ENCODE measurements at regions not wholly inside any gene's neighbourhood (a gene's known extent, or its start where the extent isn't known, plus 50 kb on each side); places are given as distances from the start of the nearest gene placed in this dataset.

- TF ChIP-seq, protein P1, sequence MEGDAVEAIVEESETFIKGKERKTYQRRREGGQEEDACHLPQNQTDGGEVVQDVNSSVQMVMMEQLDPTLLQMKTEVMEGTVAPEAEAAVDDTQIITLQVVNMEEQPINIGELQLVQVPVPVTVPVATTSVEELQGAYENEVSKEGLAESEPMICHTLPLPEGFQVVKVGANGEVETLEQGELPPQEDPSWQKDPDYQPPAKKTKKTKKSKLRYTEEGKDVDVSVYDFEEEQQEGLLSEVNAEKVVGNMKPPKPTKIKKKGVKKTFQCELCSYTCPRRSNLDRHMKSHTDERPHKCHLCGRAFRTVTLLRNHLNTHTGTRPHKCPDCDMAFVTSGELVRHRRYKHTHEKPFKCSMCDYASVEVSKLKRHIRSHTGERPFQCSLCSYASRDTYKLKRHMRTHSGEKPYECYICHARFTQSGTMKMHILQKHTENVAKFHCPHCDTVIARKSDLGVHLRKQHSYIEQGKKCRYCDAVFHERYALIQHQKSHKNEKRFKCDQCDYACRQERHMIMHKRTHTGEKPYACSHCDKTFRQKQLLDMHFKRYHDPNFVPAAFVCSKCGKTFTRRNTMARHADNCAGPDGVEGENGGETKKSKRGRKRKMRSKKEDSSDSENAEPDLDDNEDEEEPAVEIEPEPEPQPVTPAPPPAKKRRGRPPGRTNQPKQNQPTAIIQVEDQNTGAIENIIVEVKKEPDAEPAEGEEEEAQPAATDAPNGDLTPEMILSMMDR (IDR thresholded peaks at IDR 0.05 in 2 of 3, conservative IDR thresholded peaks at IDR 0.05 in 1 of 3; ENCODE audit: borderline replicate concordance in 1 of 3, insufficient read depth in 1 of 3, low read depth in 2 of 3, low read length in 2 of 3): no peak
- TF ChIP-seq SIN3A (IDR thresholded peaks at IDR 0.05; ENCODE audit: low read depth): no peak
Observed at GRCh38 chr2:104405623-104406022, 448.3 kb upstream of the POU3F3 start (continued).

DNA sequence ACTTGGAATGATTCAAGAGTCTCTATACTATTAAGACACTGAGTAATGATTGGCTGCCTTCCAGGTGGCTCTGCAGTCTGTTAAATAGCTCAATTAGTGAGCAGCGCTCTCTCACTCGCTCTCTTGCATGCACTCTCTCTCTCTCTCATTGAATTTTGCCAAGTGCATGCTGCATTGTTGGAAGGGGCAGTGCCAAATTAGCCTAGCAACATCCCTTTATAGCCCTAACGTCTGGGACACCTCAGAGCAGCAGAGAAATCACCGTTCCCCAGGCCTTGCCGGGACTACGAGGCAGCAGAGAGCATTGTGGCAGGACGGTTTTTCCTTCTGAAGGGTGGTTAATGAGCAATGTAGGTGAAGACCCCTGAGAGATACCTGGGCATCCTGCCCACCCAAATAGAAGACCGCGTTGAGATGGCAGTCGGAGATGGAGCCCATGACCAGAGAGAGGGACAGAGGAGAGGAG is 447.6 kb upstream of the POU3F3 start:
- ATAC-seq (no peak), DNase-seq (ENCODE audit: low read depth, low spot score) (no peak)
- H3K4me1 ChIP-seq (ENCODE audit: control insufficient read depth in 1 of 2, insufficient read depth in 2 of 2, low read length in 2 of 2): no peaks in the 10 kb centered on the region
- peaks cover 0 to 9% of the 10 kb centered on the region in 2 experiments; a peak in 1 of 4 replicates for H3K9me3 ChIP-seq (ENCODE audit: control insufficient read depth in 1 of 2, insufficient read depth in 1 of 2, low read depth in 1 of 2, low read length in 2 of 2)
- H3K79me2 ChIP-seq (ENCODE audit: insufficient read depth, low read length): no peaks in the 10 kb centered on the region
- ChIA-PET RAD21 (ENCODE audit: low non-redundant PET in 1 of 2, low total read pairs in 2 of 2, uncharacterized antibody in 2 of 2, unreplicated experiment in 2 of 2) (no interaction called here), POLR2A (no interaction called here), CTCF (no interaction called here)
- H3K9ac ChIP-seq (ENCODE audit: low read length): no peak overlapping the region
- no peak overlapping the region for H3K4me3 ChIP-seq (replicated peaks in 1 of 2; ENCODE audit: low read depth in 1 of 2, low read length in 2 of 2)
- H3K27me3 ChIP-seq (ENCODE audit: insufficient read depth, low read length): no peaks in the 10 kb centered on the region
- H3K9me2 ChIP-seq (ENCODE audit: insufficient read depth): no peaks in the 10 kb centered on the region
- BruUV-seq (replicated peaks): no TSS peak
- intact Hi-C loops (cut with micrococcal nuclease): no loop called here
- H2AFZ ChIP-seq (ENCODE audit: low read depth, low read length, poor library complexity, severe bottlenecking): no peak overlapping the region
- no peak overlapping the region for H3K4me2 ChIP-seq (ENCODE audit: low read length)
- H3K36me3 ChIP-seq (ENCODE audit: control insufficient read depth in 1 of 2, insufficient read depth in 2 of 2, low read length in 2 of 2): no peaks in the 10 kb centered on the region
- H3K27ac ChIP-seq (ENCODE audit: low read depth, low read length): no peak overlapping the region
- no peaks in the 10 kb centered on the region for H4K20me1 ChIP-seq (ENCODE audit: insufficient read depth)
- TF ChIP-seq POLR2AphosphoS5 (IDR thresholded peaks at IDR 0.05; ENCODE audit: low read depth, low read length): no peak
- TF ChIP-seq ZFX (IDR thresholded peaks at IDR 0.05): no peak
- TF ChIP-seq REST (IDR thresholded peaks at IDR 0.05; ENCODE audit: low read depth): no peak
- no peak for TF ChIP-seq ZNF274 (IDR thresholded peaks at IDR 0.05; ENCODE audit: low read depth, low read length)
- no peak for TF ChIP-seq ELF1 (IDR thresholded peaks at IDR 0.05; ENCODE audit: borderline replicate concordance, low read depth)
- no peak for TF ChIP-seq EZH2phosphoT487 (IDR thresholded peaks at IDR 0.05; ENCODE audit: borderline replicate concordance)
- TF ChIP-seq EGR1 (IDR thresholded peaks at IDR 0.05; ENCODE audit: low read depth): no peak
- TF ChIP-seq, protein P2, sequence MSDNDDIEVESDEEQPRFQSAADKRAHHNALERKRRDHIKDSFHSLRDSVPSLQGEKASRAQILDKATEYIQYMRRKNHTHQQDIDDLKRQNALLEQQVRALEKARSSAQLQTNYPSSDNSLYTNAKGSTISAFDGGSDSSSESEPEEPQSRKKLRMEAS (IDR thresholded peaks at IDR 0.05): no peak
- TF ChIP-seq ZBTB33 (IDR thresholded peaks at IDR 0.05; ENCODE audit: extremely low read depth, insufficient replicate concordance, low read length): no peak
- TF ChIP-seq YY1 (IDR thresholded peaks at IDR 0.05; ENCODE audit: extremely low read depth, insufficient replicate concordance, low read depth, low read length): no peak
- TF ChIP-seq, protein P1 (IDR thresholded peaks at IDR 0.05 in 2 of 3, conservative IDR thresholded peaks at IDR 0.05 in 1 of 3; ENCODE audit: borderline replicate concordance in 1 of 3, insufficient read depth in 1 of 3, low read depth in 2 of 3, low read length in 2 of 3): no peak
- TF ChIP-seq CEBPB (IDR thresholded peaks at IDR 0.05; ENCODE audit: low read depth): no peak
- TF ChIP-seq, protein P3, sequence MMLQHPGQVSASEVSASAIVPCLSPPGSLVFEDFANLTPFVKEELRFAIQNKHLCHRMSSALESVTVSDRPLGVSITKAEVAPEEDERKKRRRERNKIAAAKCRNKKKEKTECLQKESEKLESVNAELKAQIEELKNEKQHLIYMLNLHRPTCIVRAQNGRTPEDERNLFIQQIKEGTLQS (IDR thresholded peaks at IDR 0.05): no peak
